Right lobe of liver (tissue), 4 donors: ENCODE measurements at regions not wholly inside any gene's neighbourhood (a gene's known extent, or its start where the extent isn't known, plus 50 kb on each side); places are given as distances from the start of the nearest gene placed in this dataset.

Experiments
- CTCF ChIP-seq, 4 donors: fragments of 200-600 bp in 3 of 4; fragments of 450-650 bp in 1 of 4; IDR thresholded peaks; one replicate each; pipeline versions ENCODE4 v1.5.1 to v1.8.0; 2016 to 2022; ENCODE audit warnings: antibody characterized with exemption in 4 of 4, mild to moderate bottlenecking in 2 of 4
- POLR2A ChIP-seq: fragments of 450-650 bp; IDR thresholded peaks from one replicate; pipeline ENCODE4 v1.6.1; 2017; ENCODE audit warnings: antibody characterized with exemption, mild to moderate bottlenecking
- donor health status: DM: no; HTN: no; CAD: no.
- donor health status: DM: no; HTN: no; CAD: no.
- donor health status: DM: no; HTN: yes; CAD: no.

- TF ChIP-seq CTCF (IDR thresholded peaks at IDR 0.05) = no peak
- no peak for TF ChIP-seq POLR2A
Measured at GRCh38 chr4:54942721-54943120, 182.7 kb downstream of the KDR start.
